IMR-90 (cell line): ENCODE measurements at regions not wholly inside any gene's neighbourhood (a gene's known extent, or its start where the extent isn't known, plus 50 kb on each side); places are given as distances from the start of the nearest gene placed in this dataset.

Source experiments
- ATAC-seq: fragments of 200-7000 bp; cut with Tn5 transposase; 2 replicates; pipeline ENCODE4 v1.9.1; 2020; ENCODE audit warnings: low read depth, mild to moderate bottlenecking, moderate library complexity
- BruUV-seq: library from RNA; stranded (reverse); fragments of 400-500 nt; replicated peaks from 2 replicates; lab custom pipeline; 2021; lab: Mats Ljungman, UMichigan
- CTCF ChIA-PET: fragments of 300-600 bp; formaldehyde crosslinking; extraction: SDS; loops from one replicate; lab custom pipeline; 2021; ENCODE audit warnings: antibody characterized with exemption; lab: Yijun Ruan, JAX
- POLR2A ChIA-PET: fragments of 300-600 bp; sonication (Branson Sonifier 250); formaldehyde crosslinking; loops from one replicate; lab custom pipeline; 2022; ENCODE audit warnings: antibody characterized with exemption; ENCODE audit not compliant: unreplicated experiment; lab: Charles Lee
- DNase-seq: peaks from one replicate; pipeline ENCODE4 v3.0.0; 2013
- H2AFZ ChIP-seq: replicated peaks from 2 replicates; pipeline ENCODE3; 2013; ENCODE audit warnings: low read length, mild to moderate bottlenecking; ENCODE audit not compliant: poor library complexity
- H2AK5ac ChIP-seq: 2 replicates; pipeline ENCODE4 v1.6.1; 2013; ENCODE audit warnings: low read depth, low read length, inconsistent platforms
- H2AK9ac ChIP-seq: replicated peaks from 2 replicates; pipeline ENCODE3; 2013; ENCODE audit warnings: mild to moderate bottlenecking, low read depth, low read length, moderate library complexity; ENCODE audit not compliant: poor library complexity
- H2BK120ac ChIP-seq: 2 replicates; pipeline ENCODE4 v1.6.1; 2013; ENCODE audit warnings: low read depth, low read length, inconsistent platforms
- H2BK15ac ChIP-seq: 3 replicates; pipeline ENCODE4 v1.6.1; 2013; ENCODE audit warnings: low read depth, low read length, inconsistent platforms
- H2BK20ac ChIP-seq: 2 replicates; pipeline ENCODE4 v1.6.1; 2013; ENCODE audit warnings: low read depth, mild to moderate bottlenecking, inconsistent platforms, low read length, moderate library complexity
- H2BK5ac ChIP-seq: 2 replicates; pipeline ENCODE4 v1.6.1; 2013; ENCODE audit warnings: mild to moderate bottlenecking, low read depth, low read length, inconsistent platforms; ENCODE audit not compliant: poor library complexity, severe bottlenecking
- H3K14ac ChIP-seq: replicated peaks from 2 replicates; pipeline ENCODE4 v1.6.1; 2013; ENCODE audit warnings: low read depth, low read length, inconsistent platforms
- H3K18ac ChIP-seq: 2 replicates; pipeline ENCODE4 v1.6.1; 2013; ENCODE audit warnings: low read depth, low read length, control low read depth
- H3K23ac ChIP-seq: 2 replicates; pipeline ENCODE4 v1.6.1; 2013; ENCODE audit warnings: low read depth, low read length, inconsistent platforms
- H3K27ac ChIP-seq: 2 replicates; pipeline ENCODE4 v1.5.1; 2013; ENCODE audit warnings: mild to moderate bottlenecking, control low read depth, low read length; ENCODE audit not compliant: insufficient read depth
- H3K27me3 ChIP-seq: 2 replicates; pipeline ENCODE4 v1.6.1; 2013; ENCODE audit warnings: low read length; ENCODE audit not compliant: control insufficient read depth, insufficient read depth
- H3K36me3 ChIP-seq: 2 replicates; pipeline ENCODE4 v1.6.1; 2013; ENCODE audit warnings: low read length, mixed read lengths; ENCODE audit not compliant: control insufficient read depth, insufficient read depth
- H3K4ac ChIP-seq: 2 replicates; pipeline ENCODE4 v1.6.1; 2013; ENCODE audit warnings: low read depth, low read length, inconsistent platforms
- H3K4me1 ChIP-seq: 2 replicates; pipeline ENCODE4 v1.6.1; 2013; ENCODE audit warnings: low read length, mixed read lengths; ENCODE audit not compliant: control insufficient read depth, insufficient read depth
- H3K4me2 ChIP-seq: 2 replicates; pipeline ENCODE4 v1.6.1; 2013; ENCODE audit warnings: low read depth, mild to moderate bottlenecking, control low read depth, low read length, moderate library complexity
- H3K4me3 ChIP-seq: 2 replicates; pipeline ENCODE4 v1.5.1; 2013; ENCODE audit warnings: low read depth, mild to moderate bottlenecking, control low read depth, low read length, moderate library complexity; ENCODE audit not compliant: insufficient read depth
- H3K56ac ChIP-seq: 2 replicates; pipeline ENCODE4 v1.6.1; 2013; ENCODE audit warnings: low read length, inconsistent platforms; ENCODE audit not compliant: insufficient read depth; ENCODE audit errors: extremely low read depth
- H3K79me1 ChIP-seq, 2 experiments: 2 replicates each; pipeline ENCODE4 v1.6.1; 2013; ENCODE audit warnings: low read length in 2 of 2, inconsistent platforms in 1 of 2, low read depth in 1 of 2
- H3K9ac ChIP-seq: 2 replicates; pipeline ENCODE4 v1.6.1; 2013; ENCODE audit warnings: low read depth, low read length, control low read depth
- H3K9me1 ChIP-seq: 2 replicates; pipeline ENCODE4 v1.6.1; 2013; ENCODE audit warnings: low read length, inconsistent platforms; ENCODE audit not compliant: insufficient read depth
- H3K9me3 ChIP-seq: 2 replicates; pipeline ENCODE4 v1.6.1; 2013; ENCODE audit warnings: low read length; ENCODE audit not compliant: control insufficient read depth, insufficient read depth
- H4K20me1 ChIP-seq: 2 replicates; pipeline ENCODE4 v1.6.1; 2013; ENCODE audit warnings: low read length, inconsistent platforms; ENCODE audit not compliant: insufficient read depth
- H4K5ac ChIP-seq: 2 replicates; pipeline ENCODE4 v1.6.1; 2013; ENCODE audit warnings: mild to moderate bottlenecking, low read depth, low read length, control low read depth
- H4K8ac ChIP-seq, 2 experiments: 2 replicates each; pipeline ENCODE4 v1.6.1; 2013; ENCODE audit warnings: low read depth in 2 of 2, low read length in 2 of 2, control low read depth in 1 of 2, inconsistent platforms in 1 of 2
- H4K91ac ChIP-seq: 2 replicates; pipeline ENCODE4 v1.6.1; 2013; ENCODE audit warnings: low read depth, low read length, inconsistent platforms; ENCODE audit not compliant: insufficient read depth
- BHLHE40 ChIP-seq: fragments of 150-350 bp; IDR thresholded peaks from 2 replicates; pipeline ENCODE4 v1.6.1; 2016; ENCODE audit warnings: mild to moderate bottlenecking, low read depth, low read length
- CEBPB ChIP-seq: IDR thresholded peaks from 2 replicates; pipeline ENCODE4 v1.6.1; 2012; ENCODE audit warnings: low read depth, low read length, improper control_type of control experiment
- CHD1 ChIP-seq: IDR thresholded peaks from 2 replicates; pipeline ENCODE4 v1.6.1; 2012; ENCODE audit warnings: low read depth, low read length, improper control_type of control experiment
- FOS ChIP-seq: fragments of 150-350 bp; IDR thresholded peaks from 2 replicates; pipeline ENCODE4 v1.6.1; 2016; ENCODE audit warnings: low read depth, low read length
- MAFK ChIP-seq: IDR thresholded peaks from 2 replicates; pipeline ENCODE4 v1.6.1; 2012; ENCODE audit warnings: low read depth, low read length, improper control_type of control experiment
- MAZ ChIP-seq: IDR thresholded peaks from 2 replicates; pipeline ENCODE4 v1.6.1; 2012; ENCODE audit warnings: low read depth, mild to moderate bottlenecking, low read length, improper control_type of control experiment, moderate library complexity, borderline replicate concordance
- MXI1 ChIP-seq: IDR thresholded peaks from 2 replicates; pipeline ENCODE4 v1.6.1; 2012; ENCODE audit warnings: low read depth, mild to moderate bottlenecking, low read length, moderate library complexity, borderline replicate concordance
- NFE2L2 ChIP-seq: fragments of 150-350 bp; IDR thresholded peaks from 2 replicates; pipeline ENCODE4 v1.6.1; 2016; ENCODE audit warnings: low read depth, mild to moderate bottlenecking, low read length
- POLR2A ChIP-seq: IDR thresholded peaks from 2 replicates; pipeline ENCODE4 v1.6.1; 2012; ENCODE audit warnings: mild to moderate bottlenecking, low read depth, low read length
- RAD21 ChIP-seq: IDR thresholded peaks from 2 replicates; pipeline ENCODE4 v1.6.1; 2012; ENCODE audit warnings: low read length, improper control_type of control experiment
- RCOR1 ChIP-seq: IDR thresholded peaks from 2 replicates; pipeline ENCODE4 v1.6.1; 2012; ENCODE audit warnings: mild to moderate bottlenecking, low read length, improper control_type of control experiment; ENCODE audit not compliant: insufficient replicate concordance
- RFX5 ChIP-seq: IDR thresholded peaks from 2 replicates; pipeline ENCODE4 v1.8.0; 2012; ENCODE audit warnings: low read depth, mild to moderate bottlenecking, low read length, moderate library complexity
- SMC3 ChIP-seq: fragments of 150-350 bp; IDR thresholded peaks from 2 replicates; pipeline ENCODE4 v1.6.1; 2016; ENCODE audit warnings: low read depth, mild to moderate bottlenecking, antibody characterized with exemption, low read length, moderate library complexity
- WGBS, 2 experiments: methylation state at CpG; one replicate each; pipeline versions ENCODE4 v1.1.5 to v1.1.7; 2013; ENCODE audit warnings: missing lambda C conversion rate in 2 of 2; ENCODE audit not compliant: insufficient read length in 1 of 2; ENCODE audit errors: extremely low coverage in 2 of 2; 5-methylcytosine and 5-hydroxymethylcytosine counted together
- dilution Hi-C: fragments of 300-500 bp; cut with HindIII; formaldehyde crosslinking; loops from one replicate; pipeline ENCODE4 v1.14.3; 2018; ENCODE audit warnings: low sequenced_read_pairs; ENCODE audit not compliant: unreplicated experiment
- in situ Hi-C: fragments of 300-500 bp; cut with MboI; formaldehyde crosslinking; loops from 3 replicates; pipeline ENCODE4 v1.14.3; 2019; ENCODE audit warnings: low sequenced_read_pairs, inconsistent platforms, mixed read lengths
- intact Hi-C: fragments of 100-400 bp; cut with micrococcal nuclease; formaldehyde crosslinking; loops from 2 replicates; pipeline ENCODE4 v1.10.0; 2022
- TF ChIP-seq, protein P1 (sequence below): conservative IDR thresholded peaks from 2 replicates; pipeline ENCODE4 v1.5.1; 2012; ENCODE audit warnings: mild to moderate bottlenecking, low read depth, low read length, improper control_type of control experiment
- TF ChIP-seq, protein P2 (sequence below): fragments of 150-350 bp; IDR thresholded peaks from 2 replicates; pipeline ENCODE4 v1.6.1; 2016; ENCODE audit warnings: low read depth, mild to moderate bottlenecking, low read length, moderate library complexity, borderline replicate concordance
- TF ChIP-seq, protein P3 (sequence below): fragments of 150-350 bp; IDR thresholded peaks from 2 replicates; pipeline ENCODE4 v1.6.1; 2017; ENCODE audit warnings: mild to moderate bottlenecking, antibody characterized with exemption, low read length, low read depth

DNA sequence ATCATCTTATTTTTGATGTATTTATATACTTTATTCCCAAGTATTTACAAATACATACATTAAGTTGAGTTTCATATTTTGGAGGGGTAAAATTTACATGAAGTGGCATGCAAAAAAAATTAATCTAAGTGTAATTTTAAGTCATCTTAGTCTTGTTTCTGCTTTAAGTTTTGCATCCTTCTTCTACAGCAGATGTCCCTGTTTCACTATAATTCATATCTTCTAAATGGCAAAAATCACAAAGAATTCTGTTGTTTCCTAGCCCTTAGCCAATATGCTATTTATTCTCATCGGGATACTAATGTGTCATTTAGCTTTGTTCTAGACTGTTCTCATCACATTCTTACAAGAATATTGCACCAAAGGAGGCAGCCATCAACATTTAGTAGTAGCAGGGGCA, 831.9 kb downstream of the GBE1 start:
- no peak overlapping the region for H3K18ac ChIP-seq
- H3K36me3 ChIP-seq: no peaks in the 10 kb centered on the region
- dilution Hi-C loops: no loop called here

More for the DNA sequence above, 831.9 kb downstream of the GBE1 start:
- no TSS peak for BruUV-seq
- Histone ChIP-seq H3K27ac (no peak overlapping the region), H2BK15ac (no peak overlapping the region), H2BK120ac (no peak overlapping the region), H4K20me1 (no peaks in the 10 kb centered on the region), H2BK20ac (no peak overlapping the region), H3K9me1 (no peaks in the 10 kb centered on the region), H3K4me3 (no peak overlapping the region), H3K4ac (no peak overlapping the region), H3K23ac (no peak overlapping the region), H4K8ac (no peak overlapping the region), H2AK5ac (no peak overlapping the region), H3K4me1 (no peaks in the 10 kb centered on the region), H2AFZ (no peak overlapping the region), H3K27me3 (no peaks in the 10 kb centered on the region), H2AK9ac (no peak overlapping the region), H3K79me1 (no peaks in the 10 kb centered on the region), H3K4me2 (no peak overlapping the region), H4K91ac (no peak overlapping the region), H3K56ac (no peak overlapping the region), H3K9ac (no peak overlapping the region), H4K5ac (no peak overlapping the region), H3K14ac (no peak overlapping the region), H3K9me3 (peaks cover 2% of the 10 kb centered on the region; the same call in 1 of the 2 replicates), H2BK5ac (no peak overlapping the region)
- intact Hi-C loops (no loop called here), in situ Hi-C loops (no loop called here)
- ChIA-PET POLR2A (no interaction called here), CTCF (no interaction called here)
- WGBS, 2 experiments: no CpG with 5 or more reads among the region's 1 CpG
- TF ChIP-seq MAFK: no peak
- TF ChIP-seq, protein P1, sequence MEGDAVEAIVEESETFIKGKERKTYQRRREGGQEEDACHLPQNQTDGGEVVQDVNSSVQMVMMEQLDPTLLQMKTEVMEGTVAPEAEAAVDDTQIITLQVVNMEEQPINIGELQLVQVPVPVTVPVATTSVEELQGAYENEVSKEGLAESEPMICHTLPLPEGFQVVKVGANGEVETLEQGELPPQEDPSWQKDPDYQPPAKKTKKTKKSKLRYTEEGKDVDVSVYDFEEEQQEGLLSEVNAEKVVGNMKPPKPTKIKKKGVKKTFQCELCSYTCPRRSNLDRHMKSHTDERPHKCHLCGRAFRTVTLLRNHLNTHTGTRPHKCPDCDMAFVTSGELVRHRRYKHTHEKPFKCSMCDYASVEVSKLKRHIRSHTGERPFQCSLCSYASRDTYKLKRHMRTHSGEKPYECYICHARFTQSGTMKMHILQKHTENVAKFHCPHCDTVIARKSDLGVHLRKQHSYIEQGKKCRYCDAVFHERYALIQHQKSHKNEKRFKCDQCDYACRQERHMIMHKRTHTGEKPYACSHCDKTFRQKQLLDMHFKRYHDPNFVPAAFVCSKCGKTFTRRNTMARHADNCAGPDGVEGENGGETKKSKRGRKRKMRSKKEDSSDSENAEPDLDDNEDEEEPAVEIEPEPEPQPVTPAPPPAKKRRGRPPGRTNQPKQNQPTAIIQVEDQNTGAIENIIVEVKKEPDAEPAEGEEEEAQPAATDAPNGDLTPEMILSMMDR: no peak
- TF ChIP-seq RAD21: no peak
- no peak for TF ChIP-seq MAZ
- TF ChIP-seq, protein P2, sequence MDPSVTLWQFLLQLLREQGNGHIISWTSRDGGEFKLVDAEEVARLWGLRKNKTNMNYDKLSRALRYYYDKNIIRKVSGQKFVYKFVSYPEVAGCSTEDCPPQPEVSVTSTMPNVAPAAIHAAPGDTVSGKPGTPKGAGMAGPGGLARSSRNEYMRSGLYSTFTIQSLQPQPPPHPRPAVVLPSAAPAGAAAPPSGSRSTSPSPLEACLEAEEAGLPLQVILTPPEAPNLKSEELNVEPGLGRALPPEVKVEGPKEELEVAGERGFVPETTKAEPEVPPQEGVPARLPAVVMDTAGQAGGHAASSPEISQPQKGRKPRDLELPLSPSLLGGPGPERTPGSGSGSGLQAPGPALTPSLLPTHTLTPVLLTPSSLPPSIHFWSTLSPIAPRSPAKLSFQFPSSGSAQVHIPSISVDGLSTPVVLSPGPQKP: no peak
- TF ChIP-seq SMC3: no peak
- no peak for TF ChIP-seq MXI1
- TF ChIP-seq FOS: no peak
- TF ChIP-seq, protein P3, sequence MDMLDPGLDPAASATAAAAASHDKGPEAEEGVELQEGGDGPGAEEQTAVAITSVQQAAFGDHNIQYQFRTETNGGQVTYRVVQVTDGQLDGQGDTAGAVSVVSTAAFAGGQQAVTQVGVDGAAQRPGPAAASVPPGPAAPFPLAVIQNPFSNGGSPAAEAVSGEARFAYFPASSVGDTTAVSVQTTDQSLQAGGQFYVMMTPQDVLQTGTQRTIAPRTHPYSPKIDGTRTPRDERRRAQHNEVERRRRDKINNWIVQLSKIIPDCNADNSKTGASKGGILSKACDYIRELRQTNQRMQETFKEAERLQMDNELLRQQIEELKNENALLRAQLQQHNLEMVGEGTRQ: no peak
- TF ChIP-seq NFE2L2: no peak
- no peak for TF ChIP-seq BHLHE40
- no peak for TF ChIP-seq RFX5
- TF ChIP-seq RCOR1: no peak
- TF ChIP-seq CEBPB: no peak
- TF ChIP-seq POLR2A: no peak
- no peak for TF ChIP-seq CHD1
- DNase-seq: no peak
- ATAC-seq: no peak
